ENCODE measurements at regions not wholly inside any gene's neighbourhood (a gene's known extent, or its start where the extent isn't known, plus 50 kb on each side); places are given as distances from the start of the nearest gene placed in this dataset.

DNA sequence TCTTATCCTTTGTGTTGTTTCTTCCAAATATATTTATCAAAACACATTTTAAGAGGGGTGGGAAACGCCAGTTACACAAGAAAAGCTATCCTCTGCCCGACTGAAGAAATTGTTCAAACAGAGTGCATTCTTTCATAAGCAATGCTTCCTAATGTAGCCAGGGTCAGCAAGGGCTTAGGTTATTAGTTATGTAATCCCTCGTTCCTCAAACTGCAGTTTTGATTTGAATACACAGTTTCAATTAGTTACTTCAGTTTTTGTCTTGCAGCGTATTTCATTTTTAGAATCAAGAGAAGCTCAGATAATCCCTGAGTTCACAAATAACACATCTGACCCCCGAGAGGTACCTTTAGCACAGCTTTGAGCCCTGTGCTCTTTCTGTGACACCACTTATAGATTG, 141.7 kb upstream of the NRIP1 start:
- DNase-seq (ENCODE audit: low read depth), result no peak
- TF ChIP-seq, protein P1, sequence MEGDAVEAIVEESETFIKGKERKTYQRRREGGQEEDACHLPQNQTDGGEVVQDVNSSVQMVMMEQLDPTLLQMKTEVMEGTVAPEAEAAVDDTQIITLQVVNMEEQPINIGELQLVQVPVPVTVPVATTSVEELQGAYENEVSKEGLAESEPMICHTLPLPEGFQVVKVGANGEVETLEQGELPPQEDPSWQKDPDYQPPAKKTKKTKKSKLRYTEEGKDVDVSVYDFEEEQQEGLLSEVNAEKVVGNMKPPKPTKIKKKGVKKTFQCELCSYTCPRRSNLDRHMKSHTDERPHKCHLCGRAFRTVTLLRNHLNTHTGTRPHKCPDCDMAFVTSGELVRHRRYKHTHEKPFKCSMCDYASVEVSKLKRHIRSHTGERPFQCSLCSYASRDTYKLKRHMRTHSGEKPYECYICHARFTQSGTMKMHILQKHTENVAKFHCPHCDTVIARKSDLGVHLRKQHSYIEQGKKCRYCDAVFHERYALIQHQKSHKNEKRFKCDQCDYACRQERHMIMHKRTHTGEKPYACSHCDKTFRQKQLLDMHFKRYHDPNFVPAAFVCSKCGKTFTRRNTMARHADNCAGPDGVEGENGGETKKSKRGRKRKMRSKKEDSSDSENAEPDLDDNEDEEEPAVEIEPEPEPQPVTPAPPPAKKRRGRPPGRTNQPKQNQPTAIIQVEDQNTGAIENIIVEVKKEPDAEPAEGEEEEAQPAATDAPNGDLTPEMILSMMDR (conservative IDR thresholded peaks at IDR 0.05; ENCODE audit: low read length), result no peak
- no peak overlapping the region for H3K4me3 ChIP-seq (ENCODE audit: low read length)

DNA sequence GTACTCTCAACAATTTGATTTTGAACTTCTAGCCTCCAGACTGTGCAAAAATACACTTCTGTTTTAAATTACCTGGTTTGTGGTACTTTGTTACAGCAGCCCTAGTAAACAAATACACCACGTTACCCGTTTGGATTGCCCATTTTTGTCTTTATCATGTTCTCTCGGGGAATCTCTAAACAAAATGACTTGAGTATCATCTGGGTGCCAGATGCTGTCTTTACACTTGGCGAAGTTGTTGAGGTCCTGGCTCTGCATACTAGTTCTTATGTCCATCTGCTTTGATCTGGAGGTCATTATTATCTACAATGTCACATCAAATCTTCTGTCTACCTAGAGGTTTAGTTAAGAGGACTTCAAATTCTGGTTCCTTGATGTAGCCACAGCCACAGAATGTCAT, 142.4 kb upstream of the NRIP1 start:
- H3K4me3 ChIP-seq (ENCODE audit: low read length), result no peak overlapping the region
- no peak for DNase-seq (ENCODE audit: low read depth)
- TF ChIP-seq, protein P1 (conservative IDR thresholded peaks at IDR 0.05; ENCODE audit: low read length), result no peak

DNA sequence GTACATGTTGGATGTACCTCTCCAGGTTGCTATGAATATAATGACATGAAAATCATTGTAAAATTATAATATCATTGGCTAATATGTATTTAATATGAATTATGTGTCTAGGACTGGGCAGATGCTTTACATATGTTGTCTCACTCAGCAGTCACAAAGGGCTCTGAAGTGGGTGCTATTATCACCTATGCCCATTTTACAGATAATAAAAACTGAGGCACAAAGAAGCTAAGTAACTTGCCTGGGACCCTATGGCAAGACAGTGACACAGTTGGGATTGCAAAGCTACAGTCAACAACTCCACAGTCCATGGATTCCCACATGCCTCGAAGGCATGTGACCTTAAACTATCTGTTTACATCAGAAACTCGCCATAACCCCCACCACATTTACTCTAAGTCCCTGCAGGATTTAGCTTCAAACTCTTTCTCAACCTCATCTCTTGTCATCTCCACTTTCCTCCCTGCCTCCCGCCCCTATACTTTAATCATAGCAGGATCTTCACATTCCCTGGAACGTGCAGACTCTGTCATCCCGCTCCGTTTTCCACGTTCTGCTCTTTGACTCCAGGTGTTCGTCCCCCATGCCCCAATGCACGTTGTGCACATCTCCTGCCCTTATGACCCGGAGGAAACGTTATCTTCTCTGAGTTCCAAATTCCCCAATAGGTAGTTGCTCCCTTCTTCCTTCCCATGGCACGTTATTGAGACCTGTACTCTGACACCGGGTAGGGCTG, 143.0 kb upstream of the NRIP1 start:
- DNase-seq (ENCODE audit: low read depth), result no peak
- TF ChIP-seq, protein P1 (conservative IDR thresholded peaks at IDR 0.05; ENCODE audit: low read length), result no peak
- no peak overlapping the region for H3K4me3 ChIP-seq (ENCODE audit: low read length)

DNA sequence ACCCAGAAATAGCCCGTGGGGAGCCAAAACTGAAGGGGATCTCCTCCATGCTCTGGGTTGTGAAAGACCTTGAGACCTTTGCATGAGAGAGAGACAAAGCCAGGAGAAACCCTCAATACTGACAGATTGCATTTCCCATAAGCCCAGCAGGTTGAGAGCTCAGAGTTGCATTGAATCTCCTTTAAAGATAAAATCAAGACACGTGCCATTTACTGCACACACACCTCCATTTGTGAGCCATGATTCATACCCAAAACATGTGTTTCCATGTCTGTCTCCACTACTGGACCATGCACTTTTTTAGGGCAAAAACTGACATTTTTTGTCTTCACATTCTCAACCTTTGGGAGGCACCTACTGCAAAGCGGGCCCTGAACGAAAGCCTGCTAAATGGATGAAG, 144.0 kb upstream of the NRIP1 start:
- DNase-seq (ENCODE audit: low read depth), result no peak
- H3K4me3 ChIP-seq (ENCODE audit: low read length), result no peak overlapping the region
- TF ChIP-seq, protein P1 (conservative IDR thresholded peaks at IDR 0.05; ENCODE audit: low read length), result no peak

DNA sequence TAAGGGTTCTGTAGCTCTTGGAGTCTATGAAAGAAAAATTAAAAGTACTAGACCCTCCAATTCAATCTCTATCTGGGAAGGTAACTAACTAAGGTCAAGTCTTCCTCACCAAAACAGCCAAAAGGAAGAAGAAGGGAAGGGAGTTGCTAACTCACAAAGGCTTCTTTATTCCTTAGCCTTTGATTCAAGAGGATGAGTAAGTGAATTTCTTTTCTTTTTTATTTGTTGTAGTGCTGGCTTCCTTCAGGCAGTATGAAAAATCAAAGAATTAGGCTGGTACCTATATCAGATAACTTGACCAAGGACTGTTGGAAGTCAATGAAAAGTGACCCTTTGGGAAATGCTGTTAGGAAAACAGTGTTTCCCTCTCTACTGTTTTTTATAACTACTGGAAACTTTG, 144.4 kb upstream of the NRIP1 start:
- no peak overlapping the region for H3K4me3 ChIP-seq (ENCODE audit: low read length)
- TF ChIP-seq, protein P1 (conservative IDR thresholded peaks at IDR 0.05; ENCODE audit: low read length), result no peak

DNA sequence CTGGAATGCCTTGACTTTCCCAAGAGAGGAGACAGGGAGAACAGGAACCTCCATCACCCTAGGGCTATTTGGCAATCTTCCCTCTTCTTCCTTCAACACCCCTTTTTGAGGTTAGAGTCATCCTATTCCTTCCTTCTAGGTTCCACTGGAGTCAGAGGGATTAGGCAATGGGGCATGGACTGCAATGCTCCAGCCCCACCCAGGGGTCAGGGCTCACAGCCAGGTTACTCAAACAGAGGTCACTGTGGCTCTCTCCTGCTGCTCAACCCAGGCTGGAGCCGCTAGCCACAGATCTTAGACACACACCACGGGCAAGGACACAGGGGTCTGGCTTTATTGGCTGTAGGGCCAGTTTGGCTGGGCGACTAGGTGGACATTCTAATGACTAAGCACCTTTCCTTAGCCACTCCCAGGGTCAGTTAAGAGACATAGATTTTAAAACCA, 145.5 kb upstream of the NRIP1 start:
- DNase-seq (ENCODE audit: low read depth), result no peak
- TF ChIP-seq, protein P1 (conservative IDR thresholded peaks at IDR 0.05; ENCODE audit: low read length), result no peak
- no peak overlapping the region for H3K4me3 ChIP-seq (ENCODE audit: low read length)

More for the DNA sequence above, 144.4 kb upstream of the NRIP1 start:
- DNase-seq (ENCODE audit: low read depth), result no peak

DNA sequence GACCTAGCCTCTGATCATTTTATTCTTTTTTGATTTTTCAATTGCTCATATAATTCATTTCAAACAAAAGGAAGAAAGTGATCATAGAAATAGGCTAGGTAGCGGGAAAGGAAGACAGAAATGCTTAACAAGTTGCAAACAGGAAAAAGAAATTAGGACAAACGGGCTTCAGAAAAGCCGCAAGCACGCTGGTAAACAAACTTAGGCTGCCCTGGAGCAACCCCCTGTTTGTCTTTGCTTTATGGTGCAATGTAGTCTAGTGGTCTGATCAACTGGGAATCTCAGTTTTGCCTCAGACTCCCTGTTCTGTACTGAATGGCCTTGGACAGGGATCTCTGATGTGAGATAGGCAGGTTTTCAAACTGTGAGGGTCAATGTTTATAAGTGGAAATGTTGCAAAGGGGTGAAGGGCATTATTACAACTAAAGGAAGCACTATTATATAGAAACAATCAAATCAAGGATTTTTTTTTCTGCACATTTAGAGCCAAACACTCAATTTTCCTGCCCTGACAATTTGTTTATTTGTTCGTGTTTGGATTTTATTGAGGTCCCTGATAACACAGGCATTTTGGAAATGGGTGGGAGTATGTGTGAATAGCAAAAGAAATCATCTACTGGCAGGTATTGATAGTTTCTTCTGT, 146.8 kb upstream of the NRIP1 start:
- no peak for DNase-seq (ENCODE audit: low read depth)
- TF ChIP-seq, protein P1 (conservative IDR thresholded peaks at IDR 0.05; ENCODE audit: low read length), result no peak
- no peak overlapping the region for H3K4me3 ChIP-seq (ENCODE audit: low read length)
